Naive thymus-derived CD4-positive, alpha-beta T cell (primary cell): ENCODE measurements at regions not wholly inside any gene's neighbourhood (a gene's known extent, or its start where the extent isn't known, plus 50 kb on each side); places are given as distances from the start of the nearest gene placed in this dataset.
"Not testable (repeated sequence)": the region's sequence is repeated elsewhere in the genome, so short reads cannot be mapped to it uniquely, and the experiment has no call there.

Experiments used
- ATAC-seq: fragments of 150-1000 bp; cut with Tn5 transposase; 2 replicates; pipeline ENCODE4 v1.10.0; 2021; ENCODE audit warnings: mild to moderate bottlenecking, moderate library complexity
- CTCF ChIA-PET: fragments of 350-600 bp; sonication (Branson Sonifier 250); formaldehyde crosslinking; loops from one replicate; lab custom pipeline; 2021; ENCODE audit warnings: antibody characterized with exemption; lab: Charles Lee
- POLR2A ChIA-PET: fragments of 350-600 bp; sonication (Branson Sonifier 250); formaldehyde crosslinking; loops from one replicate; lab custom pipeline; 2021; ENCODE audit warnings: antibody characterized with exemption, inconsistent platforms; lab: Charles Lee
- DNase-seq, 9 donors: peaks; one replicate each; pipeline versions ENCODE4 v3.0.0 to v3.0.0-alpha.2; 2020 to 2022; ENCODE audit warnings: mixed read lengths in 1 of 9
- H3K27ac ChIP-seq: one replicate; pipeline ENCODE4 v1.7.0; 2013; ENCODE audit warnings: mild to moderate bottlenecking, low read depth, low read length, moderate library complexity
- H3K27me3 ChIP-seq, 2 donors: one replicate each; pipeline ENCODE4 v1.7.0; 2013; ENCODE audit warnings: low read length in 2 of 2, mild to moderate bottlenecking in 2 of 2, moderate library complexity in 2 of 2; ENCODE audit not compliant: control insufficient read depth in 2 of 2, insufficient read depth in 2 of 2
- H3K36me3 ChIP-seq, 3 experiments: 1 replicate in 2 of 3; 2 replicates in 1 of 3; pipeline ENCODE4 v1.7.0; 2013; ENCODE audit warnings: low read length in 3 of 3, mild to moderate bottlenecking in 3 of 3, moderate library complexity in 1 of 3; ENCODE audit not compliant: insufficient read depth in 3 of 3, control insufficient read depth in 2 of 3
- H3K4me1 ChIP-seq, 2 donors: one replicate each; pipeline ENCODE4 v1.7.0; 2013; ENCODE audit warnings: low read length in 2 of 2, mild to moderate bottlenecking in 2 of 2, moderate library complexity in 1 of 2; ENCODE audit not compliant: control insufficient read depth in 2 of 2, insufficient read depth in 2 of 2
- H3K4me3 ChIP-seq: 2 replicates; pipeline ENCODE4 v1.7.0; 2013; ENCODE audit warnings: mild to moderate bottlenecking, low read length
- H3K9me3 ChIP-seq, 3 experiments: 1 replicate in 2 of 3; 2 replicates in 1 of 3; pipeline ENCODE4 v1.7.0; 2013; ENCODE audit warnings: low read length in 3 of 3; ENCODE audit not compliant: control insufficient read depth in 2 of 3
- H3K27ac Mint-ChIP-seq, 9 donors: one replicate each; pipeline ENCODE4 v1.8.0; 2020 to 2022; ENCODE audit warnings: mixed read lengths in 9 of 9, mild to moderate bottlenecking in 8 of 9, moderate library complexity in 5 of 9, inconsistent platforms in 2 of 9
- H3K27me3 Mint-ChIP-seq, 5 donors: one replicate each; pipeline ENCODE4 v1.8.0; 2021 to 2022; ENCODE audit warnings: mixed read lengths in 5 of 5, mild to moderate bottlenecking in 1 of 5
- H3K36me3 Mint-ChIP-seq, 5 donors: one replicate each; pipeline ENCODE4 v1.8.0; 2020 to 2022; ENCODE audit warnings: mixed read lengths in 5 of 5, mild to moderate bottlenecking in 3 of 5, inconsistent platforms in 1 of 5
- H3K4me1 Mint-ChIP-seq, 7 donors: one replicate each; pipeline ENCODE4 v1.8.0; 2020 to 2022; ENCODE audit warnings: mixed read lengths in 7 of 7, mild to moderate bottlenecking in 3 of 7, inconsistent platforms in 1 of 7
- H3K4me3 Mint-ChIP-seq, 10 donors: one replicate each; pipeline ENCODE4 v1.8.0; 2020 to 2022; ENCODE audit warnings: mild to moderate bottlenecking in 10 of 10, mixed read lengths in 10 of 10, moderate library complexity in 6 of 10, inconsistent platforms in 2 of 10
- H3K9me3 Mint-ChIP-seq, 11 donors: one replicate each; pipeline ENCODE4 v1.8.0; 2020 to 2022; ENCODE audit warnings: mixed read lengths in 11 of 11, mild to moderate bottlenecking in 4 of 11, inconsistent platforms in 1 of 11, moderate library complexity in 1 of 11
- intact Hi-C, 2 donors: fragments of 100-400 bp; cut with micrococcal nuclease; formaldehyde crosslinking; loops; one replicate each; pipeline ENCODE4 v1.15.1; 2023

GRCh38 chr5:62828742-62829603, 250.4 kb downstream of the LRRC70 start:
- Mint-ChIP-seq H3K27ac (no peak overlapping the region), H3K36me3 (no peaks in the 10 kb centered on the region), H3K27me3 (peaks cover 0 to 11% (median 3%) of the 10 kb centered on the region in 5 donors), H3K9me3 (peaks cover 0 to 18% (median 7%) of the 10 kb centered on the region in 11 donors), H3K4me1 (no peaks in the 10 kb centered on the region), H3K4me3 (no peak overlapping the region)
- Histone ChIP-seq H3K4me3 (no peak overlapping the region), H3K4me1 (no peaks in the 10 kb centered on the region), H3K9me3 (no peaks in the 10 kb centered on the region), H3K27ac (no peak overlapping the region), H3K27me3 (no peaks in the 10 kb centered on the region), H3K36me3 (no peaks in the 10 kb centered on the region)
- intact Hi-C loops: no loop called here
- CTCF ChIA-PET: no interaction called here
- POLR2A ChIA-PET: no interaction called here
- ATAC-seq: no peak
- DNase-seq: no peak

- no peaks in the 10 kb centered on the region for H3K27me3 ChIP-seq
- no peaks in the 10 kb centered on the region for H3K9me3 ChIP-seq
- H3K4me3 ChIP-seq: no peak overlapping the region
- Mint-ChIP-seq H3K27me3 (peaks cover 0 to 6% (median 0%) of the 10 kb centered on the region in 5 donors), H3K4me1 (no peaks in the 10 kb centered on the region), H3K36me3 (no peaks in the 10 kb centered on the region), H3K4me3 (no peak overlapping the region), H3K9me3 (peaks cover 0 to 11% (median 5%) of the 10 kb centered on the region in 11 donors), H3K27ac (no peak overlapping the region)
- DNase-seq (no peak), ATAC-seq (no peak)
- CTCF ChIA-PET: no interaction called here
- no peak overlapping the region for H3K27ac ChIP-seq
- intact Hi-C loops: no loop called here
- POLR2A ChIA-PET: no interaction called here
- no peaks in the 10 kb centered on the region for H3K4me1 ChIP-seq
- no peaks in the 10 kb centered on the region for H3K36me3 ChIP-seq
Observed at GRCh38 chr5:62825623-62826220, 247.1 kb downstream of the LRRC70 start.

DNA sequence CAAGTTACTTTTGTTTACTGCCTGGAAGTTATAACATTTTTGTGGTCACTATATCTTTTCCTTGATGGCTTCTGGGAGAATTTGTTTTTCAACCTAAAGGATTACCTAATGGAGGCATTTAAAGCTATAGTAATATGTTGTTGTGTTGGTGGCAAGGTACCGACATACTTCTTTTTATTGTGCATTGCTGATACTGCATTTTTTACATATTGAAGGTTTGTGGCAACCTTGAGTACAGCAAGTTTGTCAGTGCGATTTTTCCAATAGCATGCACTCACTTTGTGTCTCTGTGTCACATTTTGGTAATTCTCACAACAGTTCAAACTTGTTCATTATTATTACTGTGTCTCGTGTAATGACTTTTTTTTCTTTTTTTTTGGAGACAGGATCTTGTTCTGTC, 246.3 kb downstream of the LRRC70 start:
- Histone ChIP-seq H3K4me3 (no peak overlapping the region), H3K27ac (no peak overlapping the region), H3K9me3 (no peaks in the 10 kb centered on the region), H3K36me3 (no peaks in the 10 kb centered on the region), H3K27me3 (no peaks in the 10 kb centered on the region), H3K4me1 (no peaks in the 10 kb centered on the region)
- ATAC-seq (no peak), DNase-seq (no peak)
- Mint-ChIP-seq H3K9me3 (peaks cover 0 to 11% (median 5%) of the 10 kb centered on the region in 11 donors), H3K4me3 (no peak overlapping the region), H3K27ac (no peak overlapping the region), H3K36me3 (no peaks in the 10 kb centered on the region), H3K27me3 (peaks cover 0 to 6% (median 0%) of the 10 kb centered on the region in 5 donors), H3K4me1 (no peaks in the 10 kb centered on the region)
- POLR2A ChIA-PET: no interaction called here
- CTCF ChIA-PET: no interaction called here
- intact Hi-C loops: no loop called here

- H3K27ac ChIP-seq, H3K9me3 ChIP-seq, CTCF ChIA-PET, H3K4me1 ChIP-seq, DNase-seq, H3K36me3 Mint-ChIP-seq, intact Hi-C loops, H3K27ac Mint-ChIP-seq, H3K4me3 ChIP-seq, ATAC-seq, H3K36me3 ChIP-seq, H3K4me1 Mint-ChIP-seq, H3K27me3 ChIP-seq, H3K4me3 Mint-ChIP-seq, POLR2A ChIA-PET: not testable (repeated sequence)
- H3K27me3 Mint-ChIP-seq: peaks cover 0 to 18% (median 9%) of the 10 kb centered on the region in 5 donors
- H3K9me3 Mint-ChIP-seq: peaks cover 0 to 24% (median 5%) of the 10 kb centered on the region in 11 donors
Observed at GRCh38 chr5:62817043-62817442, 238.4 kb downstream of the LRRC70 start.

DNA sequence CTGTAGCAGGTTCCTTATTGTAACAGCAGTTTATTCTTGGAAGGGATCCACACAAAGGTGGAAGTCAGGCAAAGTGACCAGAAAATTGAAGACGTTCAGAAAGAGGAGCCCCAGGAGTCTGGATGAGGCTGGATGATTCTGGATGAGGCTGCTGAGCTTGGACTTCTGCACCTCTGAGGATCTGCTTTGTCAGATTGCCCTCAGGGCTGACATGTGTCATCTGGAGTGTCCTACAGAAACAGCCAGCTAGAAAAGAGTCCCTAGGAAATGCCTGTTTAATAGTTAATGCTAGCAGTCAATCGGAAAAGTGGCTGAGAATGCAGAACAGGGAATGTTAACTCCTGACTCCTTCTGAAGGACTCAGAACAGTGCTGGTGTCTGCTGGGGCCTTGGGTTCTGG, 236.4 kb downstream of the LRRC70 start:
- POLR2A ChIA-PET: no interaction called here
- H3K36me3 Mint-ChIP-seq: no peaks in the 10 kb centered on the region
- ATAC-seq (no peak), DNase-seq (no peak)
- H3K27me3 Mint-ChIP-seq: peaks cover 1 to 32% (median 17%) of the 10 kb centered on the region in 5 donors
- Histone ChIP-seq H3K9me3 (no peaks in the 10 kb centered on the region), H3K27ac (no peak overlapping the region), H3K27me3 (no peaks in the 10 kb centered on the region), H3K4me3 (no peak overlapping the region), H3K36me3 (no peaks in the 10 kb centered on the region), H3K4me1 (no peaks in the 10 kb centered on the region)
- CTCF ChIA-PET: no interaction called here
- H3K27ac Mint-ChIP-seq: no peak overlapping the region
- H3K9me3 Mint-ChIP-seq: peaks cover 0 to 26% (median 7%) of the 10 kb centered on the region in 11 donors
- no peak overlapping the region for H3K4me3 Mint-ChIP-seq
- no peaks in the 10 kb centered on the region for H3K4me1 Mint-ChIP-seq
- intact Hi-C loops: no loop called here

DNA sequence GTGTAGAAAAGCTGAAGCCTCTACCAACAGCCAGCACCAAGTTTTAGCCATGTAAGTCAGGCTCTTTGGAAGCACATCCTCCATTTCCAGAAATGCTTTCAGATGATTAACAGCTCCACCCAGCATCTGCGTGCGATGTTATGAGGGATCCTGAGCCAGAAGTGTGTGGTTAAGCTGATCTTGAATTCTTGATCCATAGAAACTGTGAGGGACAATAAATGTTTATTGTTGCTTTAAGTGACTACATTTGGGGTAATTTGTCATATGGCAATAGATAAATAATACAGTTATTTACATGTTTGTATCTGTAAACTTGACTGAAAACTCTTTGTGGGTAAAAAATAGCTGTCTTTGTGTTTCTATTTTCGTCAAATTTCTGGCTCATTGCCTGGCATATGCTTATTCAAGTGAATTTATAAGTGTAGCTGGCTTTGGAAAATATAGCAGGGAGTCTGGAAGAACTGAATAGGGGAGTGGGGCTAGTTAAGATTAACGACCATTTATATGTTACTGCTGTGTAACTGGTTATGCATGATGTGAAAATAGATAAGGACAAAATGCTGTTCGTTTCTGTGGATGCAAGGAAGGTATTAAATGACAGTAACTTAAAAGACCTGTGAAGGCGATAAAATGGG, 234.1 kb downstream of the LRRC70 start:
- no peaks in the 10 kb centered on the region for H3K4me1 ChIP-seq
- Mint-ChIP-seq H3K4me3 (no peak overlapping the region), H3K4me1 (no peaks in the 10 kb centered on the region), H3K27ac (no peak overlapping the region), H3K36me3 (no peaks in the 10 kb centered on the region), H3K27me3 (peaks cover 2 to 33% (median 30%) of the 10 kb centered on the region in 5 donors), H3K9me3 (peaks cover 0 to 40% (median 8%) of the 10 kb centered on the region in 11 donors)
- no peak overlapping the region for H3K27ac ChIP-seq
- CTCF ChIA-PET: no interaction called here
- POLR2A ChIA-PET: no interaction called here
- H3K9me3 ChIP-seq: no peaks in the 10 kb centered on the region
- no peak overlapping the region for H3K4me3 ChIP-seq
- intact Hi-C loops: no loop called here
- no peak for DNase-seq
- no peaks in the 10 kb centered on the region for H3K27me3 ChIP-seq
- no peak for ATAC-seq
- H3K36me3 ChIP-seq: no peaks in the 10 kb centered on the region
